ENCODE measurements at regions not wholly inside any gene's neighbourhood (a gene's known extent, or its start where the extent isn't known, plus 50 kb on each side); places are given as distances from the start of the nearest gene placed in this dataset.

DNA sequence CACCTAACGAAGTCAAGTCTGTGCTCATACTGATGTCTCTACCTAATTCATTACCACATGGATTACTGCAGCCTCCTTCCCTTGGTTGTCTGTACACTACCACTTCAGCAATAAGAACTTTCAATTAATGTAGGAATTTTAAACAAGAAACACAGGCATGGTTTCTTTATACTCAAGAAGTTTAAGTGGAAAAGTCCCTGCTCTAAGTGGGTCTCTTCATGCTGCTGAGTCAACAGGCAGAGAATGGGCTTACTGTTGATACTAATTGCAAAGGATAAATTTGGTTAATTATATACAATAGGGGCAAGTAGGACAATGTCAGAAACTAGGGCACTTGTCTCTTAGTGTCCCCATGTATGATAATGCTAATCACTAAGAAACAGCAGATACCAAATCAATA, 392.6 kb downstream of the DSEL start:
- Histone ChIP-seq H4K20me1 (ENCODE audit: insufficient read depth, low read length) (no peaks in the 10 kb centered on the region), H3K27me3 (ENCODE audit: insufficient read depth, low read length) (no peaks in the 10 kb centered on the region), H2AFZ (ENCODE audit: low read length) (no peak overlapping the region), H3K79me2 (ENCODE audit: insufficient read depth, low read length) (no peaks in the 10 kb centered on the region), H3K27ac (ENCODE audit: low read depth, low read length) (no peak overlapping the region), H3K9me3 (ENCODE audit: low read depth, low read length) (no peaks in the 10 kb centered on the region), H3K4me3 (ENCODE audit: insufficient read depth, low read length) (no peak overlapping the region), H3K4me2 (ENCODE audit: insufficient read depth, low read length) (no peak overlapping the region), H3K36me3 (ENCODE audit: insufficient read depth, low read length) (no peaks in the 10 kb centered on the region), H3K4me1 (ENCODE audit: insufficient read depth, low read length) (no peaks in the 10 kb centered on the region)
- DNase-seq (ENCODE audit: insufficient read length, low spot score, missing footprints) = no peak
- TF ChIP-seq, protein P1, sequence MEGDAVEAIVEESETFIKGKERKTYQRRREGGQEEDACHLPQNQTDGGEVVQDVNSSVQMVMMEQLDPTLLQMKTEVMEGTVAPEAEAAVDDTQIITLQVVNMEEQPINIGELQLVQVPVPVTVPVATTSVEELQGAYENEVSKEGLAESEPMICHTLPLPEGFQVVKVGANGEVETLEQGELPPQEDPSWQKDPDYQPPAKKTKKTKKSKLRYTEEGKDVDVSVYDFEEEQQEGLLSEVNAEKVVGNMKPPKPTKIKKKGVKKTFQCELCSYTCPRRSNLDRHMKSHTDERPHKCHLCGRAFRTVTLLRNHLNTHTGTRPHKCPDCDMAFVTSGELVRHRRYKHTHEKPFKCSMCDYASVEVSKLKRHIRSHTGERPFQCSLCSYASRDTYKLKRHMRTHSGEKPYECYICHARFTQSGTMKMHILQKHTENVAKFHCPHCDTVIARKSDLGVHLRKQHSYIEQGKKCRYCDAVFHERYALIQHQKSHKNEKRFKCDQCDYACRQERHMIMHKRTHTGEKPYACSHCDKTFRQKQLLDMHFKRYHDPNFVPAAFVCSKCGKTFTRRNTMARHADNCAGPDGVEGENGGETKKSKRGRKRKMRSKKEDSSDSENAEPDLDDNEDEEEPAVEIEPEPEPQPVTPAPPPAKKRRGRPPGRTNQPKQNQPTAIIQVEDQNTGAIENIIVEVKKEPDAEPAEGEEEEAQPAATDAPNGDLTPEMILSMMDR (IDR thresholded peaks at IDR 0.05; ENCODE audit: extremely low read depth, low read depth, low read length) = no peak

DNA sequence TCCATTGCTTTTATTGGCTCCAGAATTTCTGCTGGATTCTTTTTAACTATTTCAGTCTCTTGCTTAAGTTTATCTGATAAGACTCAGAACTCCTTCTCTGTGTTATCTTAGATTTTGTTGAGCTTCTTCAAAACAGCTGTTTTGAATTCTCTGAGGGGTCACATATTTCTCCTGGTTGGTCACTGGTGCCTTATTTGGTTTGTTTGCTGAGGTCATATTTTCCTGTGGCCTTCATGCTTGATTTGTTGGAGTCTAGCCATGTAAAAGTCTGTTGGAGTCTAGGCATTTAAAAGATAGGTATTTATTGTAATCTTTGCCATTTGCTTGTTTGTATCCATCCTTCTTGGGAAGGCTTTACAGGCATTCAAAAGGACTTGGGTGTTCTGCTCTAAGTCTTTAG, 398.7 kb downstream of the DSEL start:
- TF ChIP-seq, protein P1 (IDR thresholded peaks at IDR 0.05; ENCODE audit: extremely low read depth, low read depth, low read length) = no peak
- DNase-seq (ENCODE audit: insufficient read length, low spot score, missing footprints) = no peak

DNA sequence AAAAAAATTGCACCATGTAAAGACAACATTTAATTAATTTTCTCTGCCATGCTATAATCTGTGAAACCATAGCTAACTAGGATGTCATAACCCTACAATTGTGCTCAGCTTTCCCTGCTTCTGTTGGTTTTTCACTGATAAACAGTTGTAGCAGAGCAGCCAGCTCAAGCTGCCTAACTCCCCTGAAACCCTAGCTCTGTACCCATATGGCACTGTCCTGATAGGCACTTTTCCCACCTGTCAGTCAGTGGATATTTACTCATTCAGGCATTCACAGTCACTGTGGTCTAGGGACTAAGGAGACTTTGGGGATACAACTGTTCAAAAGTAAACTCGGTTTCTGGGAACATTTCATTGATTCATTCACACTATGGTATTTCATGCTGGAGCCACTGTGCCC, 407.0 kb downstream of the DSEL start:
- H2AFZ ChIP-seq (ENCODE audit: low read length) = no peak overlapping the region
- no peaks in the 10 kb centered on the region for H3K9me3 ChIP-seq (ENCODE audit: low read depth, low read length)
- H3K4me3 ChIP-seq (ENCODE audit: insufficient read depth, low read length) = no peak overlapping the region
- H3K27ac ChIP-seq (ENCODE audit: low read depth, low read length) = no peak overlapping the region
- no peaks in the 10 kb centered on the region for H3K36me3 ChIP-seq (ENCODE audit: insufficient read depth, low read length)
- no peaks in the 10 kb centered on the region for H3K27me3 ChIP-seq (ENCODE audit: insufficient read depth, low read length)
- H3K79me2 ChIP-seq (ENCODE audit: insufficient read depth, low read length) = no peaks in the 10 kb centered on the region
- H3K4me2 ChIP-seq (ENCODE audit: insufficient read depth, low read length) = no peak overlapping the region
- H3K4me1 ChIP-seq (ENCODE audit: insufficient read depth, low read length) = no peaks in the 10 kb centered on the region
- H4K20me1 ChIP-seq (ENCODE audit: insufficient read depth, low read length) = no peaks in the 10 kb centered on the region
- no peak for DNase-seq (ENCODE audit: insufficient read length, low spot score, missing footprints)
- TF ChIP-seq, protein P1 (IDR thresholded peaks at IDR 0.05; ENCODE audit: extremely low read depth, low read depth, low read length) = no peak

More for the DNA sequence above, 398.7 kb downstream of the DSEL start:
- Histone ChIP-seq H3K27me3 (ENCODE audit: insufficient read depth, low read length) (no peaks in the 10 kb centered on the region), H3K36me3 (ENCODE audit: insufficient read depth, low read length) (no peaks in the 10 kb centered on the region), H2AFZ (ENCODE audit: low read length) (no peak overlapping the region), H3K27ac (ENCODE audit: low read depth, low read length) (no peak overlapping the region), H3K9me3 (ENCODE audit: low read depth, low read length) (no peaks in the 10 kb centered on the region), H3K4me2 (ENCODE audit: insufficient read depth, low read length) (no peak overlapping the region), H4K20me1 (ENCODE audit: insufficient read depth, low read length) (no peaks in the 10 kb centered on the region), H3K79me2 (ENCODE audit: insufficient read depth, low read length) (no peaks in the 10 kb centered on the region), H3K4me3 (ENCODE audit: insufficient read depth, low read length) (no peak overlapping the region), H3K4me1 (ENCODE audit: insufficient read depth, low read length) (no peaks in the 10 kb centered on the region)

- TF ChIP-seq, protein P1 (IDR thresholded peaks at IDR 0.05; ENCODE audit: extremely low read depth, low read depth, low read length) = no peak
Measured at GRCh38 chr18:67108894-67109293, 407.6 kb downstream of the DSEL start.

More at GRCh38 chr18:67108894-67109293, 407.6 kb downstream of the DSEL start:
- Histone ChIP-seq H4K20me1 (ENCODE audit: insufficient read depth, low read length) (no peaks in the 10 kb centered on the region), H3K36me3 (ENCODE audit: insufficient read depth, low read length) (no peaks in the 10 kb centered on the region), H3K27ac (ENCODE audit: low read depth, low read length) (no peak overlapping the region), H3K9me3 (ENCODE audit: low read depth, low read length) (no peaks in the 10 kb centered on the region), H3K4me3 (ENCODE audit: insufficient read depth, low read length) (no peak overlapping the region), H3K4me2 (ENCODE audit: insufficient read depth, low read length) (no peak overlapping the region), H3K4me1 (ENCODE audit: insufficient read depth, low read length) (no peaks in the 10 kb centered on the region), H2AFZ (ENCODE audit: low read length) (no peak overlapping the region), H3K27me3 (ENCODE audit: insufficient read depth, low read length) (no peaks in the 10 kb centered on the region), H3K79me2 (ENCODE audit: insufficient read depth, low read length) (no peaks in the 10 kb centered on the region)
- no peak for DNase-seq (ENCODE audit: insufficient read length, low spot score, missing footprints)
